Ureter (tissue), 1 donor: ENCODE measurements at regions not wholly inside any gene's neighbourhood (a gene's known extent, or its start where the extent isn't known, plus 50 kb on each side); places are given as distances from the start of the nearest gene placed in this dataset.

Experiments used
- DNase-seq: peaks from one replicate; pipeline ENCODE4 v3.0.0-alpha.2; 2020; ENCODE audit warnings: low spot score
- donor health status: DM: yes; HTN: yes; CAD: no.

DNA sequence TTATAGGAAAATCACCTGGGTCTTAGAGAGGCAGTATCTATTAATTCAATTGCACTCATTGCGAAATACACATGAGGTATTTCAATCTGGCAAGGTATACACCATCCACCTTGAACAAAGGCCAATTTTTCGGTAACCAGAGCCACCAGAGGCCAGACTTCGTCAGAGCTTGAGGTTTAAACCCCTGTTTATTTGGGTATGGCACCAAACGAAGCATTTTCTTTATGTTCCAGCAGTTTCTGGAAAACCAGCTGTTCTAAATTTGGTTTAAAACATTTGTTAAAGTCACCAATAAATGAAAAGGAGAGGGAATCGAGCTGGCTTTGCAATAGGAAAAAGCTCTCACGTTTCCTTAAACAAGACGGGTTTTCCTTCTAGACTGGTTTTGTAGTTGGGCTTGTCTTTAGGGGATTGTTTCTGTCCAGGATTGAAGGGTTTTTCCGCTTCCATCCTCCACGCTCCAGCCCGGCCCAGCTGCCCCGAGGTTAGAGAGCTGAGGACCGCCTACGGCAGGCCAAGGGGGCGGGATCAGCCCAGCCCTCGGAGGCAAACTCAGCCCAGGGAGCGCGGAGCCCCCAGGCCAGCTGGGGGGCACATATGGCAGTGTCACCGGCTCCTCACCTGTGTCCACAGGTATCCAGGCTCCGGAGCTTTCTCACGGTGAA lies 539.4 kb upstream of the MGMT start:
- DNase-seq, result no peak

DNA sequence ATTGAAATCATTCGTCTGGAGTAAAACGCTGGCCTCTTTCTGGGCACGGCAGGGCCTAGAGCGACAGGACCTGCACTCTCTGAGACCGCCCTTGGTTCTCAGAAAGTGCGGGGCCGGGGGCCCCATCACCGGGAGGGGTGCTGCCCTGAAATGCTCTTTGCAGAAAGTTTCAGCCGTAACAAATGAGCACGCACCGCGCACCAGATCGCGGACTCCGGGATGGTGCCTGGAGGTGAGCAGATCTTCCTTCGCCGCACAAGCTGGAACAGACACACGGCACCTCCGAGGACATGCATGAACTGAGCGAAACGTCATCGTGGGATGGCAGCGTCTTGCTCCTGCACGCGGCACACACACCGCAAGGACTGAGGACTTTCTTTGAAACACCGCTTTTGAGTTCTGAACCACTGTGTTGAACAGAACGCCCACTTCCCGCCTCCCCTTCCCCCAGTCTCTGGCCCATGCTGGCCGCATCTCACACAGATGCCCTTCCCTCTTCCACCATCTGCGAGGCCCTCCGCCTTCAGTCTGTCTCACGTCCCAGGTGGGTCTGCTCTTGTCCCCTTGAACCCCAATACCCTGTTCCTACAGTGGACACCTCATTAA lies 538.7 kb upstream of the MGMT start:
- DNase-seq, result no peak

DNA sequence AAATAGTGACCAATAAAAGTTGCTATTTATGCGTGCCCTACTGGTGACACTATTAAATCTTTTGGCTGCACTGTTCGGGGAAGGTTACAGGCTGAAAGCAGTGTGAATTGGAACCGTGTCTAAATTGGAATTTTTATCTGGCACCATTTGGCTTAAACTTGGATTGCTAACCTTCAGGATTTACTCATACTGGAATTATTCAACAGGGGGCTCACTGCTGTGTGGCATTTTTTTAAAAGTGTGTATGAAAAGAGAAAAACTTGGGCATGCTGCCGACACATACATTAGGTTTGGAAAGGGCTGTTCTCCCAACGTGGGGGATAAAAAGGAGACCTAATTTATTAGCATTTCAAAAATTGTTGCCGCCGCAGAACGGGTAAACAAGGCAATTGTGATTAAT lies 537.9 kb upstream of the MGMT start:
- no peak for DNase-seq

DNA sequence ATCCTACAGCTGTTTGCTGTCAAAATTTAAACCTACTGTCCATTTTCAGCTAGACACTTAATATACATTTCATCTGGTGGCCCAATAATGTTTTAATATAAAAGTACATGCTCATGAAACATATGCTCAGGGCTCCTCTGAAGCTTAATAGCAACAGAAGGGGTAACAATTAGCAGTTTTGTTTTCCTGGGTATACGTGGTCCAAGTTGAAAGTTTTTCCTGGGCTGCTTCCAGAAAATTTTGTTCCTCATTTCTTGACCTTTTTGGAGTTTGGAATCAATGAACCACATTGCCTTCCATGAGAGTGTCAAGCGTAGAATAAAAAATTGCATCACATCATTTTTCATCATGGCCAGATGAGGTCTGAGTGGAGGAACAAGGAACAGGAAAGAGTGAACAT lies 537.3 kb upstream of the MGMT start:
- DNase-seq, result no peak

DNA sequence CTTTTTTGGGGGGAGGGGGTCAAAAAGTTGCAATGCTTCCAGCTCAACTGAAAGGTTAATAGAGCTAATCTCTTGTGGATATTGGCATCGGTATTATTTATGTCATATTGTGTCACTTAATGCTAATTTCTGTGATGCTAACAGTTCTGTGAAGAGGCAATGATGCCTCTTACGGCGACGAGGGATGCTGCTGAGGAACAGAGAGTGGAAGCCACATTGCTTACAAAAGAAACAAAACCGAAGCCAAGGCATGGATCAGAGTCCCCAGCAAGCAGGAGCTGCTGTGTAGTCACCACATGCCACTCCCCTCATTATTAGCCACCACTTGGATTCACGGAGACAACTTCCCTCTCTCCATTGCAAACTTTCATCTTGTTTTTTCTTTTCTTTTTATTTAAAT lies 536.5 kb upstream of the MGMT start:
- no peak for DNase-seq

DNA sequence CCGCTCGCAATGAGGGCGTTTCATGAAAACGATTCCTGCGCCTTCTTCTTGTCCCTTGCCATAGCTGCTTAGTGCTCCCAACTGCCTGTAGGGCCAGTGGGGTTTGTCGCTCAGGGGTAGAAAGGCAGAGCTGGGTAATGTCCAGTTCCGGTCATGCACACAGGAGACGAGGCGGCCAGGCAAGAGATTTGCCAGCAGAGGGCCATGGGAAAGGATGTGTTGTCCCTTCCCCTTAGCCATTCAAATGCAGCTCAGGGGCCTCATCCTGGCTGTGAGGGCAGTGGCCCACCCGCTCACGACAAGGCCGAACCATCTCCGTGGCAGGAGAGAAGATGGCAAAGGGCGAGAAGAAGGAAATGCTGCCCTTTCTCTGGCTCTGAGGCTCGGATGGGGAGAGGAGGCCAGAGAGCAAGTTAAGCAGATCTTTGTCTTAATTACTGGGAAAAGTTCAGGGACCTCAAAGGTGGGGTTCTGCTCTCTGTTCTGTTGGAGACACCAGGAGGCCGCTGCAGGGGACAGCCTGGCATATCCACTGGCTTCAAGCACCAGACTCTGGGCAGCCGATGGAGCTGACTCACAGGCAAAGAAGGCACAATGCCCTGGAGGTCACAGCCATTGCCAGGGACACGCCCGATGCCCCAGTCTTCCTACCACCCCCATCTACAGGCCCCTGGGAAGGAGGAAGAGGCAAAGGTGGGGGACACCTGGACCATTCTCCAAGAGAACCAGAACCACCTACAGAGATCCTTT lies 534.8 kb upstream of the MGMT start:
- no peak for DNase-seq

DNA sequence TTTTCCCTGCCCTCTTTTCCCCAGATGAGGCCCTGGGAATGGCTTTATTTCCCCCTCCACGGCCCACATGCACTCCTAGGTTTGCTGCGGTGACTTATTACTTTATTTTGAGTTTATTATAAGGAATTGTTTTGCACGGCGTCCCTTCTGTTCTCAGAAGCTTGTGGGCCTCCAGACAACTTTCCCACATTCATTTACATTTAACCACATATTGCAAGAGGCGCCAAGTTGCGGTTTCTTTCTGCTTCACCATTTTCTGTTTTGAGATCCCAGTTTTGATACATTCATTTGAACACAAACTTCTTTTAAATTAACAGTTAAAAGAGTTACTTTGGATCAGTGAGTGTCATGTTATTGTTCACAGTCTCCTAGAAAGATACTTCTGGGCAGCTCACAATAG lies 532.5 kb upstream of the MGMT start:
- DNase-seq, result no peak

DNA sequence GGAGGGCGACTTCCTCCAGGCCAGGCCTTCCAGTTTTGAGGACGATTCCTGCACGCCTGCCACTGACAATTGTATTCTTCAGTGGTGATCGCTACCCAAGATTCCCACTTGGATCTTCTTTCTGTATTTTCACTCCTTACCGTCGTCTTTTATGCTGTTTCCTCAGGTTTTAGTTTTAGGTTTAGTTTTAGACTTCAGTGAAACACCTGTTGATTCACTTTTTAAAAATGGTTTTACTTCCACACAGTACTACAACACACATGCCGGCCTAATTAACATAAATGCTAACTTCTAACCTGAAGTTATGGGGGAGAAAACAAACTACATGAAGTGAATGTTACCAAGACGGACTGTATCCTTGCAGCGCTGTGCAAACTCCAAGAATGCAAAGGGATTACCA lies 530.6 kb upstream of the MGMT start:
- no peak for DNase-seq

DNA sequence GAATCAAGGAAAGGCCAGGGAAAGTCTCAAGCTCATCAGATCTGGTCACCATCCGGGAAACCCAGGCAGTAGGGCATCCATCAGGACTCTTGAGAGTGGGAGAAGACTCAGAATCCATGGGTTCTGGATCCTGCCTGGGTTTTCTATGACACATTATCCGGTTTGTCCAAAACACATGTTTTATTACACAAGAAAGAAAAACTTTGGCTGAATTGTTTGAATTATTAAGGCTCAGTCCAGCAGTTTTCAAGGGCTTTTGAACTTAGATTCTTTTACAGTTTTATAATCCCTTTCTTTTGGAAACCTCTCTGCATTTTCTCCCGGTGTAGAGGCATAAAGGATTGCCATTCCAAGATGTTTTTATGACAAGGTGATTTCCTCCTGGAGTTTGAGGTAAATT lies 528.5 kb upstream of the MGMT start:
- no peak for DNase-seq

DNA sequence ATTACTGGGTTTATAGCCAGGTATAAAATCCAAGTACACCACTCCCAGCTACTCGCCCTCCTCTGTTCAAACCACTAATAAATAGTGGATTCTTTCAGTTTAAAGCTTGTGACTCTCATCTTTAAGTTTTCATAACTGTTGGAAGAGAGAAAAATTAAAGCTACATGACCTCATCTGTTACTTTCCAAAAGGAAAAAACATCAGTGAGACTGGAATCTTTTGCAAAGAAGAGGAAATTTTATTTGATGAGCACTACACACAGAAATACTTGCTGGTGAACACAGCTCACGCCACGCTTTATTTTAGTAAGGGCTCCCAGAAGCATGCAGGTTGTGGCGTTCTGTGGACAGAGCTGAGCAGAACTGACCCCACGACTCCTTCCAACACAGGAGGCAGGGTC lies 527.0 kb upstream of the MGMT start:
- no peak for DNase-seq

DNA sequence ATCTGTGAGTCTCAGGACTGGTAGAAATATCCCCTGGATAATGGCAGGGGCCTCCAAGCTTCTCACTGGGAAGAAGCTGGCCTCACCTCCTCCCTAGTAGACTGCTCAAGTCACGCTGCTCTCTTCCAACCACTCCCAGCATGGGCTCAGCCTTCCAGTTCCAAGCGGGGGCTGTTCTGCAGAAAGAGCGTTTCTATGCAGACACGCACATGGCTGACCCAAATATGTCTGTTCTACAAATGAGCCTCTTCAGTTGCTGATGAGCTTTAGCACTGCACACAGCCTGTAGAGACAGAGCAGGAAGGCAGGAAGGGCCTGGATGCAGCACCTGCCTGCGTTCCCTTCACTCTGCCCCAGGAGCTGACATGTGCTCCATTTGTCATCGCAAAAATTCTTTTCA lies 523.9 kb upstream of the MGMT start:
- no peak for DNase-seq

DNA sequence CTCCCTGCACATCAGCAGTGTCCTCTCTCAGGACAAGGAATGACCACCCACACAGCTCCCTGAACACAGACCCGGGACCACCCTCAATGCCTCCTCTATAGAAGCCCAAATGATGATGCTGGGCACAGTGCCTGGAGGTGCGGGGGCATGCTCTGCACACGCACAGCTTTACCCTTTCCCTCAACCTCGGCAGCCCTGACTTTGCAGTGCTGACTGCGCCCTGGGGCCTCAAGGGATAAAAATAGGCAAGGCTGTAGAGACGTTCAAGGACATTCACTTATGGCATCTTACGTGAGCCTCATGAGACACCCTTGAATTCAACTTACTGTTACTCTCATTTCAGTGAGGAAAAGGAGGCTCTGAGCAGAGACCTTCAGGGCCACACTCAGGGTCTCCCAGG lies 521.6 kb upstream of the MGMT start:
- DNase-seq, result no peak

DNA sequence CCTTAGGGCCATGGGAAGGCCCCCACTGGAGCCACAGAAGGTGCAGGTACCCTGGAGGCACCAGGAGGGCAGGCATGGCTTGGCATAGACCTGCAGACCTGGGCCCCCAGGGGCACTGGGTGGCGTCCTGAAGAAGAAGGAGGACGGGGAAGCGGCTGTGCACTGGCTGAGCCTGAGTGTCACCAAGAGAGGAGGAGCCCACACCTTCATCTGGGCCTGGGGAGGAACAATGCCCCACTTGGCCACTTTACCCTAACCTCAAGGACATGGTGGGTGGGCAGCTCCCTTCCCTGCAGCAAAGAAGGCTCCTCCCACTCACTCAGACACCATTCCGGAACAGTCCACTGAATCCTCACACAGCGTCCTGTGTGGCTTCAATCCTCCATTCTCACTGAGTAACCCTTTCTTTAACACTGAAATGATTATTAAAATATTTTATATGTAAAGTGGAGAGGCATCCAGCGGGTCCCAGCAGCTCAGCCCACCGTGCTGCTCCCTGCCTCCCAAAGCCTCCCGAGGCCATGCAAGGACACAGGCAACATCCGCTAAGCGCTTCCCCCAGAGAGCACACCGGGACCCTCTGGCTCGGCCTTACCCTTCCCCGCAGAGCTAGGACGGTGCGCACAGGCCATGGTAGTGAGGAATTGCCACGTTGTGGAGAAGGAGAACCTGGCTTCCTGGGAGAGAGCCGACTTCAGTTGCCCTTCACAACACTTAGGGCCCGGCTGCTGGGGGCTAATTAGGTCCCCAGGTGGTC lies 516.7 kb upstream of the MGMT start:
- DNase-seq, result no peak

DNA sequence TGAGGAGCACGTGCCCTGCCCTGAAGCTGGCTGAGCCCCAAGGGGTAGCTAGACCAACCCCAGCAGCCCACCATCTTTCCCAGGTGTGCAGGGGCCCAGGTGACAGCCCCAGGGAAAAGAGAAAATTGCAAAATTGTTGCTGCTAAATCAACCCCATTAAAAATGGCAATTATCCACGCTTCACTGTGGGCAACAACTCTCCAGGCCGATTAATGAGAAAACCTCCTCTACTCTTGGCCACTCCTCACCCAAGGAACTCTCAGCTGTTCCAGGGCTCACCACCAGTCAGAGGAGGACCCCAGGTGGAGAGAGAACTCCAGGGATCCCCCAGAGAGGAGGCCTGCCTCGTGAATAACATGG lies 516.1 kb upstream of the MGMT start:
- DNase-seq, result no peak

DNA sequence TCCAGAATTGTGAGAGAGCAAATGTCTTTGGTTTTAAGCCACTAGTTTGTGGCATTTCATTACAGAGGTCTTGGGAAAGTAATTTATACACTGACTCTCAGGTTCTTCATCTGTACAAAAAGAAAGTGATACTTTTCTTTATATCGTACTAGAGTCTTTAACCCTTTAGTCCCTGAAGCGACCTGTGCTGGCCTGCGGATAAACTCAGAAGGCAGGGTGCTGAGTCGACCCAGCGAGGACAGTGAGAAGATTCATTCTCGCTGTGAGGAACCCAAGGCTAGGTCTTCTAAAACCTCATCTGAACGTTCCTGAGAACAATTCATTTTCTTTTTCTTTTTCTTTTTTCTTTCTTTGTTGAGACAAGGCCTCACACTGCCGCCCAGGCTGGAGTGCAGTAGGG lies 514.2 kb upstream of the MGMT start:
- DNase-seq, result no peak

DNA sequence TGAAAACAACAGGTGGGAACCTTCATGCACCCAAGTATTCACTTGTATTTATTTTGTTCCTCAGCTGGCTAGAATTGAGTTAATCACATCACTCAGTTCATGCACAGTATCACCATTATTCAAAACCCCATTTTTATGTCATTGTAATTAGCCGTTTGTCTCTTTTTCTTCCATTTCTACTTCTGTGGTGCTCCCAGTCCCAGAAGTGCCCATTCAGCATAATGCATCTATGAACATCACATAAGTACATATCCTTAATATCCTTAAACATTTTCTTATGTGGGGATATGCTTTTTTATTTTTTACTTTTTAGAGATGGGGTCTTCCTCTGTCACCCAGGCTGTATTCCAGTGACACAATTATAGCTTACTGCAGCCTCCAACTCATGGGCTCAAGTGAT lies 510.9 kb upstream of the MGMT start:
- DNase-seq, result no peak

DNA sequence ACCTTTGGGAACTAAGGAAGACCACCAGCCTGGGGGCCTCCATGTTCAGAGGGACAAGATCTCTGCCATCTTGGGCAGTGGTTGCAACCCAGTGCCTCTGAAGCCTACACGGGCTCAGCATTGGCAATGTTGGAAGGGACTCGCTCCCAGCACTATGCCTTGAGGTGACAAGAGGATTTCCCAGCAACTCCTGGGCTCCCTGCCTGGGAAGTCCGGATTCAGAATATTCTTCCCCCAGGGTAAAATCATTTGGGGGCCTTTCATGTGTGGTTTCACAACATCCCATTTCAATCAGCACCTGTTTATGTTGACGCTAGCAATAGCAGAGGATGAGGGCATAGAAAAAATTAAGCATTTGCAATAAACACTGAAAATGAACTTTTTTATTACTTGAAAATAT lies 509.8 kb upstream of the MGMT start:
- DNase-seq, result no peak

DNA sequence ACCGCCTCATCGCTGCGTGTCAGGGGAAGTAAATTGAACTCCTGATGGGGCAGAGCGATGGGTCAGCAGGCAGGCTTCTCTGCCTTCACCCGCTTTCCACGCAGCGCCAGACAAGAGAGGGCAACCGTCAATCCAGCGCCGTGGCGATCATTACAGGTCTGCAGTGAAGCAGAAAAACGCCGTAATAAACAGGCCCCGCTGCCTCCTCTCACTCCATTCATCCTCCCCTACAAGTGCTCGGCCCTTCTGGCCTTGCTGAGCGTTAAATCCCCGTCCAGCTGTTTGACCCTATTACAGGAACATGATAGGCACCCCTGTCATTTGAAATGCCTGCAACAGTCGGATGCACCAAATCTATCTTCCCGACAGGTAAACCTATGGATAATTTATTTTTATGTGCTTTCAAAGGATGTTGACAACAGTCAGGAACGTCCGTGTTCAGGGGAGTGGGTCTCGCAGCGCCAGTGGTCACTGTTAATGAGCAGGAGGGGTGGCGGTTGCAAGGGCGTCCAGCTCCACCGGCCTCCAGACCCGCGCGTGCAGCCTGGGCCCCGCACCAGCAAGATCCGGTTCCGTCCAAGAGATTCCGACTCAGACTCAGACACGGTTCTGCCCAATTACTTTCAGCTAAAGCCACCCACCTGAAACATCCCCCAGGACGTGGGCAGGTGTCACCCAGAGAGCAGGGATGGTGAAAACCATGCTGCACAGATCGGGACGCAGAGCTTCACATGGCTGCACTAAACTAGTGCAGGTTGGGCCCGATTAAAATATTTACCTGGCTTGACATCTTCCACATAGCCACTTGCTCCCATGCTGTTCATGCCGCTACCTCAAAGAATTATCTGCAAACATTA lies 508.0 kb upstream of the MGMT start:
- no peak for DNase-seq

DNA sequence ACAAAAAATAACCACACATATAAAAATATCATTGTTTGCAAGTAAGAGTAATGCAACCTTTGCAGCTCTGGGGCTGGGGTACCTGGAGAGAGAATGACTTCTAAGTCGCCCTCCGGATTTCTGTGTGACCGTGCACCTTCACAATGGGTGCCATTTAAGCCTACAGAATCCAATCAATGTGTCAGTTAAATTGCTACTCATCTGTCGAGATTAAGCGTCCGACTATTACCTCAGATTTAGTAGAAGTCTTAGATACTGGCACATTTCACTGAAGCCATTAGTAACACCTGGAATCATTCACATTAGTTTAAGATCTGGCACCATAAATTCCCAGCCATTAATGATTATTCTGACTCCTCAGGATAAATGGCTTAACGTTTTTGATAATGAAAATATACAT lies 507.3 kb upstream of the MGMT start:
- DNase-seq, result no peak

DNA sequence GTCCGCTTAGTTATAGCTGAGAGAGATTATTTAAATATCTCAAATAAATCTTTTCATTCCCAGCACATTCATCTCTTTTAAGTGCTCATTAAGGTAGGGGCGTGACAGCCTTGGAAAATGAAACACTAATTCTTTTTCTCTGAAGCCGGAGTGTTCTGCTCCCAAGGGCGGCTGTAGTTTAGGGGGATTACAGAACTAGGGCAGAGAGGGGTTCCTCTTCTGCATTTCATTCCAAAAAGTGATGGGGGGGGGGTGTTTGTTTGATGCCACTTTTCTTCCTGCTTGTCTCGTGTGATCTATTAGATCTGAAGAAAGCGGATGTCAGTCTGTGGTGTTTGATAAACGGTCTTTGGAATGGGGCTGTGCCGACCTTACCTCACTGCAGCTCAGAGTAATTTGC lies 506.5 kb upstream of the MGMT start:
- DNase-seq, result no peak

DNA sequence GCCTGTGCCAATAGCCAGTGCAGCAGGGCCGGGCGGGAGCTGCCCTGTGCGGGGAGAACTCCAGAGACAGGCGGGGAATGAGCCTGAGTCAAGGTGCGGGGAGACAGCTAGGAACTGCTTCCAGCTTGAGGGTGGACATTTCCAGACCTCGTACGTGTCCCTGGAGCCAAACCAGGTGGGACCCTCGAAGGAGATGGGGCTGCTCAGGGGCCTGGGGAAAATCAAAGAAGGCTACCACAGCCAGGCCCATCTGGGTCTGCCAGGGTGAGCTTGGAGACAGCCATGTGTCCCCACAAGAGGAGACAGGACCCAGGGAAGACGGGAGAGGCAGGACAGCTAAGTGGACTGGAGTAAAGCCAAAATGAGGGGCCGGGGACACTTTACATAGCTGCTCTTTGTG lies 504.9 kb upstream of the MGMT start:
- no peak for DNase-seq
